GM18508 (cell line): ENCODE measurements at regions not wholly inside any gene's neighbourhood (a gene's known extent, or its start where the extent isn't known, plus 50 kb on each side); places are given as distances from the start of the nearest gene placed in this dataset.

ENCODE experiments used
- ATAC-seq: cut with Tn5 transposase; IDR thresholded peaks from one replicate; pipeline ENCODE4 v1.9.1; 2021; ENCODE audit warnings: moderate number of reproducible peaks; ENCODE audit not compliant: insufficient read depth, unreplicated experiment

- no peak for ATAC-seq
These were observed 363.0 kb downstream of the SS18 start for GRCh38 chr18:25727281-25727985.

GRCh38 chr18:25726298-25726697 lies 364.1 kb downstream of the SS18 start:
- ATAC-seq, result no peak

- ATAC-seq, result no peak
These were observed 364.9 kb downstream of the SS18 start for GRCh38 chr18:25725501-25725900.

GRCh38 chr18:25724997-25725396 lies 365.4 kb downstream of the SS18 start:
- no peak for ATAC-seq

- ATAC-seq, result no peak
These were observed 366.3 kb downstream of the SS18 start for GRCh38 chr18:25724121-25724520.

- no peak for ATAC-seq
These were observed 361.1 kb upstream of the ZNF521 start for GRCh38 chr18:25713103-25713502.

GRCh38 chr18:25710981-25711380 lies 359.0 kb upstream of the ZNF521 start:
- no peak for ATAC-seq

GRCh38 chr18:25705650-25706049 lies 353.7 kb upstream of the ZNF521 start:
- no peak for ATAC-seq

- no peak for ATAC-seq
These were observed 352.5 kb upstream of the ZNF521 start for GRCh38 chr18:25704494-25704893.

- no peak for ATAC-seq
These were observed 352.1 kb upstream of the ZNF521 start for GRCh38 chr18:25704071-25704470.

GRCh38 chr18:25701821-25702220 lies 349.9 kb upstream of the ZNF521 start:
- no peak for ATAC-seq

- ATAC-seq, result no peak
These were observed 335.1 kb upstream of the ZNF521 start for GRCh38 chr18:25686960-25687500.

- ATAC-seq, result no peak
These were observed 333.1 kb upstream of the ZNF521 start for GRCh38 chr18:25685088-25685487.

GRCh38 chr18:25679491-25679890 lies 327.5 kb upstream of the ZNF521 start:
- ATAC-seq, result no peak

GRCh38 chr18:25678221-25678620 lies 326.3 kb upstream of the ZNF521 start:
- ATAC-seq, result no peak

GRCh38 chr18:25675123-25675850 lies 323.3 kb upstream of the ZNF521 start:
- ATAC-seq, result no peak

GRCh38 chr18:25674183-25674582 lies 322.2 kb upstream of the ZNF521 start:
- ATAC-seq, result no peak

GRCh38 chr18:25672490-25672889 lies 320.5 kb upstream of the ZNF521 start:
- no peak for ATAC-seq

GRCh38 chr18:25669741-25670140 lies 317.8 kb upstream of the ZNF521 start:
- ATAC-seq, result no peak

- ATAC-seq, result no peak
These were observed 310.3 kb upstream of the ZNF521 start for GRCh38 chr18:25662272-25662671.

GRCh38 chr18:25661831-25662230 lies 309.9 kb upstream of the ZNF521 start:
- no peak for ATAC-seq

GRCh38 chr18:25659541-25659940 lies 307.6 kb upstream of the ZNF521 start:
- ATAC-seq, result no peak
